Cardiac muscle cell (in vitro differentiated cells and primary cell): ENCODE measurements at regions not wholly inside any gene's neighbourhood (a gene's known extent, or its start where the extent isn't known, plus 50 kb on each side); places are given as distances from the start of the nearest gene placed in this dataset.

Experiments
- DNase-seq, 2 donors: peaks; one replicate each; pipeline versions ENCODE4 v3.0.0 to v3.0.0-alpha.2; 2010 to 2017; ENCODE audit warnings: low read depth in 1 of 2, low spot score in 1 of 2
- H3K27ac ChIP-seq: fragments of 200-600 bp; sonication (generic); 2 replicates; pipeline ENCODE4 v1.5.1; 2016
- H3K27me3 ChIP-seq: fragments of 200-600 bp; sonication (generic); 2 replicates; pipeline ENCODE4 v1.6.0; 2016; ENCODE audit warnings: control low read depth
- H3K36me3 ChIP-seq: fragments of 200-600 bp; sonication (generic); 2 replicates; pipeline ENCODE4 v1.5.1; 2016; ENCODE audit warnings: control low read depth
- H3K4me1 ChIP-seq: fragments of 200-600 bp; sonication (generic); 2 replicates; pipeline ENCODE4 v1.8.1; 2017; ENCODE audit warnings: low read depth, mild to moderate bottlenecking, mixed run types
- H3K4me3 ChIP-seq: fragments of 200-600 bp; sonication (generic); 2 replicates; pipeline ENCODE4 v1.5.1; 2016; ENCODE audit warnings: mild to moderate bottlenecking
- H3K9me3 ChIP-seq: fragments of 200-600 bp; sonication (generic); 2 replicates; pipeline ENCODE4 v1.5.1; 2017; ENCODE audit warnings: low read depth, mild to moderate bottlenecking, control low read depth
- CTCF ChIP-seq: IDR thresholded peaks from 2 replicates; pipeline ENCODE4 v1.5.1; 2012; ENCODE audit warnings: low read depth, mild to moderate bottlenecking, low read length

DNA sequence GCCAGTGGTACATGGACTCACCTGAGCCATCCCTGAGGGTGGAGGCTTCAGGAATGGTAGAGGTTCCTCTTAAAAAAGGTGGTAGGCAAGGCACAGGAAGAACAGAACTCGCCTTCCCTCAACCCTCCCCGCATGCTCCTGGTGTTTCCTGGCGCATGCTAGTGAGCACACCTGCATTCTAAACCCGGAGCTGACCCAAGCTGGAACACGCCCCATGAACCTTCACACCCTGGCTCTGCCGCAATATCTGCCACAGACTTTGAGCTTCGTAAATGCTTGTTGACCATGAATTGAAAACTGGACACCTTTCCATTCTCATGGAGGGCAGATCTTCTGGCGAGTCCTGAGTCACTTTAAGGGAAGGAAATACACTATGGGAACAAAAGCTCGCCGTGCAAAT lies 601.3 kb upstream of the RAB6C start:
- Histone ChIP-seq H3K36me3 (no peaks in the 10 kb centered on the region), H3K27me3 (no peaks in the 10 kb centered on the region), H3K27ac (no peak overlapping the region), H3K4me3 (no peak overlapping the region), H3K4me1 (no peaks in the 10 kb centered on the region), H3K9me3 (no peaks in the 10 kb centered on the region)
- no peak for DNase-seq
- TF ChIP-seq CTCF, result no peak

- Histone ChIP-seq H3K27ac (no peak overlapping the region), H3K9me3 (no peaks in the 10 kb centered on the region), H3K36me3 (no peaks in the 10 kb centered on the region), H3K4me1 (no peaks in the 10 kb centered on the region), H3K4me3 (no peak overlapping the region), H3K27me3 (no peaks in the 10 kb centered on the region)
- no peak for TF ChIP-seq CTCF
- DNase-seq, result no peak
These were observed 600.1 kb upstream of the RAB6C start for GRCh38 chr2:129379411-129379810.

GRCh38 chr2:129381789-129382188 lies 597.7 kb upstream of the RAB6C start:
- Histone ChIP-seq H3K9me3 (no peaks in the 10 kb centered on the region), H3K4me3 (no peak overlapping the region), H3K36me3 (no peaks in the 10 kb centered on the region), H3K27ac (no peak overlapping the region), H3K27me3 (no peaks in the 10 kb centered on the region), H3K4me1 (no peaks in the 10 kb centered on the region)
- no peak for TF ChIP-seq CTCF
- DNase-seq, result no peak

DNA sequence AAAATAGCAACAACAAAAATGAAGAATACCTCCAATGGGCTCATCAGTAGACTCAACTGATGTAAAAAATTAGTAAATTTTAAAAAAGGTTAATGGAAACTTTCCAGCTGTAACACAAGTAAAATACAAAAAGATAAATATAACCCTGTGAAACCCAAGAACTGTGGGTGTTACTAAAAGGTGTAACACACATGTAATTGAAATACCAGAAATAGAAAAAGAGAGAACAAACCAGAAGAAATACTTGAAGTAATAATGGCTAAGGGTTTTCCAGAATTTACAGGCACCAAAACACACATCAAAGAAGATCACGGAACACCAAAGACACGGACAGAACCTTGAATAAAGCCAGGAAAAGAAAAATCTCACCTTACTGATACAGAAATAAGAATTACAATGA lies 590.6 kb upstream of the RAB6C start:
- no peak for TF ChIP-seq CTCF
- no peak overlapping the region for H3K27ac ChIP-seq
- no peak for DNase-seq

DNA sequence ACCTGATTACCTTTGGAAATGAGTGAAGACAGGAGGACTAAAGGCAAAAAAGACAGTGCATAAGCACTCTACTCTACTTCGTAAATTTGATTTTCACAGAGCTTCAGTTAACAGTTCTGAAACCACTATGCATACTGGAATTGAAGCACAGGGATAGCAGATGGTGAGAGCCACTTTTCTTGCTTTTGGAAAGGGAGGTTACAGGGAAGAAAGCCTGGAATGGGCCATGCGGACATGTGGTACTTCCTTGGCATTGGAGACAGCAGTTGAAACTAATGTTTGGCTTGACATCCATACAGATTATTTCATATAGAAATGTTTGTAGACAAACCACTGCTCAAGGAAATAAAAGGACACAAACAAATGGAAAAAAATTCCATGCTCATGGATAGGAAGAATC lies 585.6 kb upstream of the RAB6C start:
- no peak for TF ChIP-seq CTCF
- H3K4me1 ChIP-seq, result no peaks in the 10 kb centered on the region
- H3K9me3 ChIP-seq, result no peaks in the 10 kb centered on the region
- no peak for DNase-seq
- no peaks in the 10 kb centered on the region for H3K27me3 ChIP-seq
- H3K36me3 ChIP-seq, result no peaks in the 10 kb centered on the region
- no peak overlapping the region for H3K27ac ChIP-seq
- no peak overlapping the region for H3K4me3 ChIP-seq

More for the DNA sequence above, 590.6 kb upstream of the RAB6C start:
- Histone ChIP-seq H3K4me1 (no peaks in the 10 kb centered on the region), H3K9me3 (no peaks in the 10 kb centered on the region), H3K27me3 (no peaks in the 10 kb centered on the region), H3K36me3 (no peaks in the 10 kb centered on the region), H3K4me3 (no peak overlapping the region)
